Upper lobe of left lung (tissue), 4 donors: ENCODE measurements at regions not wholly inside any gene's neighbourhood (a gene's known extent, or its start where the extent isn't known, plus 50 kb on each side); places are given as distances from the start of the nearest gene placed in this dataset.

Source experiments
- CTCF ChIP-seq, 6 experiments: fragments of 450-650 bp in 4 of 6; fragments of 200-600 bp in 2 of 6; sonication (generic) in 2 of 6; IDR thresholded peaks; one replicate each; pipeline ENCODE4 v1.5.1; 2016 to 2019; ENCODE audit warnings: antibody characterized with exemption in 6 of 6
- EP300 ChIP-seq, 4 donors: sonication (generic); formaldehyde crosslinking; IDR thresholded peaks; one replicate each; pipeline ENCODE4 v1.5.1; 2017; ENCODE audit warnings: antibody characterized with exemption in 4 of 4, control low read depth in 2 of 4
- POLR2AphosphoS5 ChIP-seq, 2 donors: sonication (generic); formaldehyde crosslinking; IDR thresholded peaks; one replicate each; pipeline ENCODE4 v1.5.1; 2017; ENCODE audit warnings: antibody characterized with exemption in 2 of 2

GRCh38 chr2:76672798-76673197 is 849.4 kb downstream of the LRRTM4 start:
- TF ChIP-seq EP300 (IDR thresholded peaks at IDR 0.05) (no peak), POLR2AphosphoS5 (IDR thresholded peaks at IDR 0.05) (no peak), CTCF (IDR thresholded peaks at IDR 0.05) (no peak)
